Kidney (tissue), 13 donors: ENCODE measurements at regions not wholly inside any gene's neighbourhood (a gene's known extent, or its start where the extent isn't known, plus 50 kb on each side); places are given as distances from the start of the nearest gene placed in this dataset.
"Not testable (repeated sequence)": the region's sequence is repeated elsewhere in the genome, so short reads cannot be mapped to it uniquely, and the experiment has no call there.

ENCODE experiments used
- DNase-seq, 5 donors: peaks; one replicate each; pipeline ENCODE4 v3.0.0-alpha.2; 2013 to 2020
- FAIRE-seq: peaks from 2 replicates; lab custom pipeline; 2012; peaks lifted over from hg19 to GRCh38; lab: Jason Lieb, UNC
- H3K27ac ChIP-seq, 2 donors: one replicate each; pipeline ENCODE4 v1.7.0; 2013; ENCODE audit warnings: low read depth in 2 of 2, low read length in 2 of 2, inconsistent platforms in 1 of 2
- H3K27me3 ChIP-seq: one replicate; pipeline ENCODE4 v1.7.1; 2013; ENCODE audit warnings: low read length, inconsistent platforms; ENCODE audit not compliant: control insufficient read depth, insufficient read depth
- H3K36me3 ChIP-seq, 3 donors: one replicate each; pipeline versions ENCODE4 v1.7.0 to v1.7.1; 2013; ENCODE audit warnings: low read length in 3 of 3, control low read depth in 1 of 3, inconsistent platforms in 1 of 3; ENCODE audit not compliant: insufficient read depth in 3 of 3, control insufficient read depth in 2 of 3
- H3K4me1 ChIP-seq, 3 donors: one replicate each; pipeline versions ENCODE4 v1.7.0 to v1.7.1; 2013; ENCODE audit warnings: low read length in 3 of 3, inconsistent platforms in 1 of 3, low read depth in 1 of 3; ENCODE audit not compliant: control insufficient read depth in 2 of 3, insufficient read depth in 2 of 3
- H3K4me3 ChIP-seq, 3 donors: one replicate each; pipeline versions ENCODE4 v1.7.0 to v1.8.1; 2013; ENCODE audit warnings: low read length in 3 of 3, control low read depth in 1 of 3, inconsistent platforms in 1 of 3
- H3K9ac ChIP-seq, 3 donors: one replicate each; pipeline versions ENCODE4 v1.7.0 to v1.7.1; 2013; ENCODE audit warnings: low read length in 3 of 3, control low read depth in 1 of 3, inconsistent platforms in 1 of 3
- H3K9me3 ChIP-seq, 3 donors: one replicate each; pipeline versions ENCODE4 v1.7.0 to v1.7.1; 2013; ENCODE audit warnings: low read length in 3 of 3, control low read depth in 1 of 3, inconsistent platforms in 1 of 3; ENCODE audit not compliant: control insufficient read depth in 2 of 3, insufficient read depth in 1 of 3
- intact Hi-C: fragments of 100-400 bp; cut with DNase I; formaldehyde crosslinking; loops from one replicate; pipeline ENCODE4 v1.11.1; 2022
- TF ChIP-seq, protein P1 (sequence below): IDR thresholded peaks from 3 replicates; pipeline ENCODE4 v1.5.1; 2012; ENCODE audit warnings: mild to moderate bottlenecking, moderate library complexity, borderline replicate concordance; ENCODE audit not compliant: insufficient read depth; ENCODE audit errors: extremely low read depth
- donor health status: control.
- donor health status: control.
- donor health status: control.
- donor health status: control.
- donor health status: control.
- donor health status: DM: yes; HTN: yes; CAD: no.
- donor health status: Normal renal cell carcinoma (clear cell type).

DNA sequence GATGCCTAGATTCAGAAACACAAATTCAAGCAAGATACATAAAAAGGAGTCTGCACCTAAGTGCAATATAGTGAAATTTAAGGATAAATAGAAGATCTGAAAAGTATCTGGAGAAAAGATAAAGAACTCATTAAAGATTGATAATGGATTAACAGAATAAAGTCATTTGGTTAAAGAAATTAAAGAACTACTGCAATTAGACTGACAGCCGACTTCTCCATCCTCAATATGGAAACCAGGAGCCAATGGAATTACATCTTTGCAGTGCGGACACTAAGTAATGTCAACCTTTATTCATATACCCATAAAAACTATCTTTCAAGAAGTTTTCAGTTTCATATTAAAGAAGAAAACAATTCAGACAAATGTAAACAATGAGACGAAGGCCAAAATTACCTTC, 81.0 kb downstream of the MRPL36 start:
- Histone ChIP-seq H3K27me3 (no peaks in the 10 kb centered on the region), H3K9me3 (peaks cover 0 to 17% (median 4%) of the 10 kb centered on the region in 3 donors), H3K4me1 (no peaks in the 10 kb centered on the region), H3K4me3 (no peak overlapping the region), H3K36me3 (no peaks in the 10 kb centered on the region), H3K9ac (no peak overlapping the region), H3K27ac (no peak overlapping the region)
- intact Hi-C loops = no loop called here
- DNase-seq (peak in 2 of 5 donors; percentile 14 to 18), FAIRE-seq (no peak)
- TF ChIP-seq, protein P1, sequence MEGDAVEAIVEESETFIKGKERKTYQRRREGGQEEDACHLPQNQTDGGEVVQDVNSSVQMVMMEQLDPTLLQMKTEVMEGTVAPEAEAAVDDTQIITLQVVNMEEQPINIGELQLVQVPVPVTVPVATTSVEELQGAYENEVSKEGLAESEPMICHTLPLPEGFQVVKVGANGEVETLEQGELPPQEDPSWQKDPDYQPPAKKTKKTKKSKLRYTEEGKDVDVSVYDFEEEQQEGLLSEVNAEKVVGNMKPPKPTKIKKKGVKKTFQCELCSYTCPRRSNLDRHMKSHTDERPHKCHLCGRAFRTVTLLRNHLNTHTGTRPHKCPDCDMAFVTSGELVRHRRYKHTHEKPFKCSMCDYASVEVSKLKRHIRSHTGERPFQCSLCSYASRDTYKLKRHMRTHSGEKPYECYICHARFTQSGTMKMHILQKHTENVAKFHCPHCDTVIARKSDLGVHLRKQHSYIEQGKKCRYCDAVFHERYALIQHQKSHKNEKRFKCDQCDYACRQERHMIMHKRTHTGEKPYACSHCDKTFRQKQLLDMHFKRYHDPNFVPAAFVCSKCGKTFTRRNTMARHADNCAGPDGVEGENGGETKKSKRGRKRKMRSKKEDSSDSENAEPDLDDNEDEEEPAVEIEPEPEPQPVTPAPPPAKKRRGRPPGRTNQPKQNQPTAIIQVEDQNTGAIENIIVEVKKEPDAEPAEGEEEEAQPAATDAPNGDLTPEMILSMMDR = no peak

DNA sequence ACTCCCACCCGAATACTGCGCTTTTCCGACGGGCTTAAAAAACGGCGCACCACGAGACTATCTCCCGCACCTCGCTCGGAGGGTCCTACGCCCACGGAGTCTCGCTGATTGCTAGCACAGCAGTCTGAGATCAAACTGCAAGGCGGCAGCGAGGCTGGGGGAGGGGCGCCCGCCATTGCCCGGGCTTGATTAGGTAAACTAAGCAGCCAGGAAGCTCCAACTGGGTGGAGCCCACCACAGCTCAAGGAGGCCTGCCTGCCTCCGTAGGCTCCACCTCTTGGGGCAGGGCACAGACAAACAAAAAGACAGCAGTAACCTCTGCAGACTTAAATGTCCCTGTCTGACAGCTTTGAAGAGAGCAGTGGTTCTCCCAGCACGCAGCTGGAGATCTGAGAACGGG, 89.5 kb downstream of the MRPL36 start:
- H3K4me3 ChIP-seq, intact Hi-C loops, DNase-seq, H3K9ac ChIP-seq, H3K4me1 ChIP-seq, H3K36me3 ChIP-seq, FAIRE-seq, H3K9me3 ChIP-seq, H3K27ac ChIP-seq, H3K27me3 ChIP-seq: not testable (repeated sequence)

DNA sequence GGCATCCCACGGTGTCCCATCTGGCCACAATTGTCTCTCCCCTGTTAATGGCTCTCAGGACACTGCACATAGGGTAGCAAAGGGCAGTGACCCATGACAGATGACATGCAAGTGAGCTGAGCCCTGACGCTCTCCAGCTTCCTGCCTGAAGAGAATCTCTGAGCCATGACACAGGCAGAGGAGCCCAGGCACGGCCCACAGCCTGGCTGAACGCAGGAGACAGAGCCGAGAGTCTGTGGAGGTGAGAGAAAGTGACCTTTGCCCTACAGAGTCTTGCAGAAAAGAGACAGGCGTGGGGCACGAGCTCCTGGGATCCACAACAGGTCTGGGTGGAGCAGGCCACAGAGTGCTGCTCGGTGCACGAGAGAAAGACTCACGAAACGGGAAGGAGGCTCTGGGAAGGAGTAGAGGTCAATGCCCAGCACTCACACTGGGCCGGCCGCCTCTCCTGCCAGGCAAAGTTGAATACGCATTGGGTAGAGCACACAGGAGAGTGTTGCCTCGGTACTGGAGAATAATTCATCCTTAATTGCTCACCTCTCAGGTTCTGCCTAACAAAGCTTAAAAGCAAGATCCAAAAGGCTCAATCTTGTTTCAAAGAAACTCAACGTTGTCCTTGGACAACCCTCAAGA, 90.3 kb downstream of the MRPL36 start:
- no peak for FAIRE-seq
- Histone ChIP-seq H3K9me3 (no peaks in the 10 kb centered on the region), H3K9ac (no peak overlapping the region), H3K36me3 (no peaks in the 10 kb centered on the region), H3K4me3 (no peak overlapping the region), H3K27ac (no peak overlapping the region), H3K4me1 (peaks cover 0 to 3% (median 3%) of the 10 kb centered on the region in 3 donors), H3K27me3 (no peaks in the 10 kb centered on the region)
- TF ChIP-seq, protein P1 = no peak
- peak; percentile 53 to 84 (median 75) for DNase-seq
- intact Hi-C loops = no loop called here

DNA sequence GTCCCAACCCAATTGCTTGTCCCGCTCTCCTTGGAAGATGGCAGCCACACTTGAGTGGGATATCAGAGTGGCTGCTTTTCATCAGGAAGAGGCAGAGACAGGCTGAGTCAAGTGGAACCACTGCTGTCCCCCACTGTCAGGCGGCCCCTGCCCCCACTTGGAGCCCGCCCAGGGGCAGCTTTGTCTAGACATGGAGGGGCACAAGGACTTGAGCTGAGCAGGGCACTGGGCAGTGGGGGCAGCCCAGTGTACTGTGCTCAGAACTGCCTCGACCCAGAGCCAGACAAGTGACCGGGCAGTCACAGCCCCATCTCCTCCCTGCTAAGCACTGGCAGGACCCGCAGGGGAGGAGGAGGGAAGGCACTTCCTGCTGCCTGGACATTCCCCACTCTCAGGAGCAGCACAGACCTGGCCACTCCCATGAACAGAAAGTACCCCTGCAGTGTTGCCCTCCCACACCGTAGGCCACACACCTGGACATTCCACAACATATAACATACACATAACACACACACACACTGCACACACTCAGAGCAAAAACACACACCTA, 91.0 kb downstream of the MRPL36 start:
- Histone ChIP-seq H3K9ac (no peak overlapping the region), H3K36me3 (no peaks in the 10 kb centered on the region), H3K9me3 (no peaks in the 10 kb centered on the region), H3K4me3 (no peak overlapping the region), H3K4me1 (peaks cover 0 to 3% (median 3%) of the 10 kb centered on the region in 3 donors), H3K27me3 (no peaks in the 10 kb centered on the region), H3K27ac (no peak overlapping the region)
- intact Hi-C loops = no loop called here
- DNase-seq = peak in 3 of 5 donors; percentile 18 to 63 (median 25)
- no peak for FAIRE-seq
- TF ChIP-seq, protein P1 = no peak
